Stimulated activated CD4-positive, alpha-beta T cell treated with anti-CD3 and anti-CD28 coated beads, Interleukin-12 subunit alpha, Interleukin-12 subunit beta, amount 100 ng/mL, for 24 hours (primary cell): ENCODE measurements at regions not wholly inside any gene's neighbourhood (a gene's known extent, or its start where the extent isn't known, plus 50 kb on each side); places are given as distances from the start of the nearest gene placed in this dataset.
A peak's percentile ranks its signal among the peaks of the same experiment; 100 is the strongest.
"Not testable (repeated sequence)": the region's sequence is repeated elsewhere in the genome, so short reads cannot be mapped to it uniquely, and the experiment has no call there.

Experiments
- DNase-seq, 2 experiments: peaks; one replicate each; pipeline ENCODE4 v3.0.0-alpha.2; 2020; ENCODE audit warnings: low read depth in 2 of 2

DNA sequence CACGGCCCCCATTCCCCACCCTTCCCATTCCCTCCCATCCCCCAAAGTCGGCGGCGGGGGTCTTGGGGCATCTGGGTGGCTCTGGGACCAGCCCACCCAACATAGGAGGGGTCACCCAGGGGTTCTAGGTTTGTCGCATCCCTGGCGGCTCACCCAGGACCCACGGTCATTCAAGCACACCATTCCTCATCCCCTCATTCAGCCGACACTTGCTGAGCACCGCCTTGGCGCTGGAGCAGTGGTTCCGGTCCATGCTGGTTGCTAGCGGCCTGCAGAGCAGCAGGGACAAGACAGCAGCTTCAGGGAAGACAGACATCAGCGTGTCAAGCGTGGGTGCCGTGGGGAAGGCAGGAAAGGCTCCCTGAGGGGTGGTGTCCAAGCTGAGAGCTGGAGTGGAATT lies 50.5 kb upstream of the OTOS start:
- DNase-seq = no peak

DNA sequence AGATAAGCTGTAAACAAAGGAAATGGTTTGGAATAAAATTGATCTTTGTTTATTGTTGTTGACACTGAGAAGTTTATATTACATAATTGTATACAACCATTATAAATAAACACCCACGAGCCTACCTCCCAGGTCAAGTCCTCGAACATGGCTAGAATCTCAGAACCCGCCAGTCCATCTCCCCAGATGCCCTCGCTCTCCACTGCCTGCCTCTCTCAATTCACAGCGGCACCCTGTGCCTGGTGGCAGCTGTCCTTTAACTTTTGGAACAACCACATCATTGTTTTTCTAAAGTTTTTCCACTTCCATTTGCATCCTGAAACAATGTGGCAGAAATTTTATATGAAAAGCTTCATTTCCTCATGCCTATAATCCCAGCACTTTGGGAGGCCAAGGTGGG lies 52.2 kb upstream of the OTOS start:
- DNase-seq = no peak

DNA sequence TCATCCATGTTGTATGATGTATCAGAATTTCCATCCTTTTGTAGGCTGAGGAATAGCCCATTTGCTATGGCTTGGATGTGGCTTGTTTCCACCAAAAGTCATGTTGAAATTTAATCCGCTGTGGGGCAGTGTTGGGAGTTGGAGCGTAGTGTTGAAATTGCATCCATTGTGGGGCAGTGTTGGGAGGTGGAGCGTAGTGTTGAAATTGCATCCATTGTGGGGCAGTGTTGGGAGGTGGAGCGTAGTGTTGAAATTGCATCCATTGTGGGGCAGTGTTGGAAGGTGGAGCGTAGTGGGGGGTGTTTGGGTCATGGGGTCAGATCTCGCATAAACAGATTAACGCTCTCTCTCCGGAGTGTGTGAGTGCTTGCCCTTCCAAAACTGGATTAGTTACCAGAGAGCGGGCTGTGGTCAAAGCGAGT lies 53.9 kb upstream of the OTOS start:
- DNase-seq = not testable (repeated sequence)

DNA sequence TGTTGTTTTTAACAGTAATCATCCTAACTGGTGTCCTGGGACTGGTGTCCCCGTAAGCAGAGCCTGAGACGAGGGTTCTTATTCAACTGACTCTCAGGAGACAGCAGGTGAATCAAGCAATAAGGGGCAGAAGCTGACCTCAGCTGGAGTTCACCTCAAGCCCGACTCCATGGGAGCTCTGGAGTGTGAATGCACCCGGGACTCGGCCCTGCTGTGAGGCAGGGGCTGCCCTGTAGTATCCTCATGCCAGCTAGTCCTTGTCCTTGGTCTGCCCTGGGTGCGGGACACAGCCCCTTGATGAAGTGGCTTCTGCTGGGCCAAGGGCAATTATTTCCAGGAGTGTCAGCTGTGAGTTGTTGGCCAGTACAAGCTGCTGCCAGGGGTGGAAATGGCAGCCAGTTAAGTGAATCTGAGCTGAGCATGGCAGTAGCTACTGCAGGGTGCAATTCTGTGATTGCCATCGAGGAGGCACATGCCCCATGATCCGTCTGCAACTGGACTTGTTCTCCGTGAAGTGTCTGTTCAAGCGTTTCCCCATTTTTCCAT lies 54.9 kb upstream of the OTOS start:
- no peak for DNase-seq

DNA sequence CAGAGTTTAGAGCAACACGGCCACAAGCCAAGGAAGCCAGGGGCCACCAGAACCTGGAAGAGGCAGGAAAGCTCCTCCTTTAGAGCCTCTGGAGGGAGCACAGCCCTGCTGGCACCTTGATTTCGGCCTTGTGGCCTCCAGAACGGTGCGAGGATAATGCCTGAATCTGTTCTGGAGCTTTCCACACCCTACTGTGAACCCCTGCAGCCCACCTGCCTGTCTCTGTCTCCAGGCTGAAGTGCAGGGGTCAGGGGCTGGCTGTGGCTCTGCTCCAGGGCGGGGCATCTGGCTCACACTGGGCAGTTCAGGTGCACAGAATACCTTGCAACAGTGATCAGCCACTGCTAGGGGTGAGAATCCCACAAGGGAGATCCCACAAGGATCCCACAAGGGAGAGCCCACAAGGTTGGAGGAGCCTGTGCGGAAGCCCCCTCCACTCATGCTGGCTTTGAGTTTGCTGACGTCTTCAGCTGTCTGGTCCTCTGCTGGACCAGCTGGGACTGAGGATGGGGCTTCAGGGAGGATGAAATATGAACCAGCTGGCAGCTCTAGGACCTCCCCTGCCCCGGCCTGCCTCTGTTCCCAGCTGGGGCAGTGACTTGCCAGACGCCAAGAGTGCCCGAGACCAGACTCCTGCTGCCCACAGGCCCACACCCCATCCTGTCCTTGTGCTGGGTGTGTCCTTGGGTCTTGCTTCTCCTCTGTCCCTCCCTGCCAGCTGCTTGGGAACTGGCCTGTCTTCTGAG lies 56.4 kb upstream of the OTOS start:
- no peak for DNase-seq

DNA sequence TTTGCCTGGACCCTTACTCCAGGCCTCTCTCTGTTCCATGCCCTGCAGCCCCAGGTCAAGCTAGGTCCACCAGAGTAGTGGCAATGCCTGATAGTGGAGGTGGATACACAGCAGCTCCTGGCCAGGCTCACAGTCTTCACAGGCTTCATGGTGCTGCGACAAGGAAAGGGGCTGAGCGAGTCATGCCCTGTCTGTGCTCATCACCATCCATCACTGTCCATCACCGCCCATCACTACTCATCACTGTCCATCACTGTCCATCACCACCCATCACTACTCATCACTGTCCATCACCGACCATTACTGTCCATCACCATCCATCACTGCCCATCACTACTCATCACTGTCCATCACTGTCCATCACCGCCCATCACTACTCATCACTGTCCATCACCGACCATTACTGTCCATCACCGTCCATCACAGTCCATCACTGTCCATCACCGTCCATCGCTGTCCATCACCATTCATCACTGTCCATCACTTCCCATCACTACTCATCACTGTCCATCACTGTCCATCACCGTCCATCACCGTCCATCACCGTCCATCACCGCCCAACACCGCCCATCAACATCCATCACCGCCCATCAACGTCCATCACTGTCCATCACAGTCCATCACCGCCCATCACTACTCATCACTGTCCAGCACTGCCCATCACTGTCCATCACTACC lies 57.1 kb upstream of the OTOS start:
- DNase-seq = no peak

DNA sequence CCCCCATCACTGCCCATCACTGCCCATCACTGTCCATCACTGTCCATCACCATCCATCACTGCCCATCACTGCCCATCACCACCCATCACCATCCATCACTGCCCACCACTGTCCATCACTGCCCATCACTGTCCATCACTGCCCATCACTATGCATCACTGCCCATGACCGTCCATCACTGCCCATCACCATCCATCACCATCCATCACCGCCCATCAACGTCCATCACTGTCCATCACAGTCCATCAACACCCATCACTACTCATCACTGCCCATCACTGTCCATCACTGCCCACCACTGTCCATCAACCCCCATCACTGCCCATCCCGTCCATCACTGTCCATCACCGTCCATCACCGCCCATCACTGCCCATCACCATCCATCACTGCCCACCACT lies 57.8 kb upstream of the OTOS start:
- DNase-seq = no peak

DNA sequence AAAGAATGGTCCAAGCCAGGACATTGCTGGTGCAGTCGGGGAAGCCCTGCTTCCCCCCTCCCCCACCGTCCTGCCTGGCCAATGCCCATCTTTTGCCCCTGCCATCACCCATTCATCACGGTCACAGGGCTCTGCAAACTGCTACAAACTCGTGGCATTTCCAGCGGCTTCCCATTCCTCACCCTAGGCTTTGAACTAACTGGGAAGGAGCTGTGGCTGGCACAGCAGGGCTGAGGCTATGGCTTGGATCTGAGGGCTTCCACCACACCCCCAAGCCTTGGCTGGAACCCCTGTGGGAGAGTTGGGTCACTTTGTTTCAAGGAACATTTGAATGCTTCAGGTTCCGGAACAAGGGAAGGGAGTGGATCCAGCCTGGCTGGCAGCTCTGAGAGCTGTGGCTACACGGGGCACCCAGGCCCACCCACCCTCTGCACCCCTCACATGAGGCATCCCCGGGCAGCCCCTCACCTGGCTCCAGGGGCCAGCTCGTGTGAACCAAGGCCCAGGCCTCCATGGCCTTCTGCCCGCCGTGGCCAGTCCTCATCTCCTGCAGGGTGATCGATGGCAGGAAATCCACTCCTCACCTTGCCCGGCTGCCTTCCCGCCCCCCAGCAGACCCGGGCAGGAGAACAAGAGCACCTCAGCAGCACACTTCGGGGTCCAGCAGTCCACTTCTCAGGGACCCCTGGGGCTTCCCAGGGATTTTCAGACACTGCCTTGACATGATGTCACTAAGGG lies 58.8 kb upstream of the OTOS start:
- no peak for DNase-seq

DNA sequence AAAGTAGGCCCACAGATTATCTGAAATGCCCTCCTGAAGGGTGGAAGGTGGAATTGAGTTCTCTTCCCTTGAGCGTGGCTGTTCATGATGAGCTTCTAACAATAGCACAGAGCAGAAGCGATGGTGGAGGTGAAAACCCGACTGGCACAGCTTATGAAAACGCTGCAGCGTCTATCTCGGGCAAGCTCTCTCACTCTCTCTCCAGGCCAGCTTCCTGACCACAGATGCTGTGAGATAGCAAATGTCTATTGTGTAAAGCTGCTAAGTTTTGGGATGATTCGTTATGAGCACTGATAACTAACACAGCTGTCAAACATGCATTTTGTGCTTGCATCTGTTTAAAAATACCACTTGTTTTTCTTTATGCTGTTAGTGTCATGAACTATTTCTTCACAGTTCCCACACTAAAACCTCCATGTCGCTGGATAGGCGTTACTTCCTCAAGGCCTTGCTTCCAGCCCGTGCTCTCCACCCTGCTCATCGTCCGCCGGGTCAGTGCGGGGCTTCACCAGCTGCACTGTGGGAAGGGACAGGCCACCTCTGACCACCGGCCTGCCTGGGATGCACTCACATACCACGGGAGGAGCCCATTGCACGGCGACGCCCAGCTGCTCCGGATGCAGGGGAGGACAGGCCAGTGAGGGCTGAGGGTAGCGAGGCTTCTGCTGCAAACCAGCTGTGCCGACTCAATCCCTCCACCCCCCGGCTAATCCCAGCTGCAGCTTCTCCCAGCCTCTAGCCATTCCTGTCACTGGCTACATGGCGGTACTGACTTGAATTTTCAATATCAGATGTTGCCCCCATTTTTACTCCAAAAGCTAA lies 60.0 kb upstream of the OTOS start:
- no peak for DNase-seq

DNA sequence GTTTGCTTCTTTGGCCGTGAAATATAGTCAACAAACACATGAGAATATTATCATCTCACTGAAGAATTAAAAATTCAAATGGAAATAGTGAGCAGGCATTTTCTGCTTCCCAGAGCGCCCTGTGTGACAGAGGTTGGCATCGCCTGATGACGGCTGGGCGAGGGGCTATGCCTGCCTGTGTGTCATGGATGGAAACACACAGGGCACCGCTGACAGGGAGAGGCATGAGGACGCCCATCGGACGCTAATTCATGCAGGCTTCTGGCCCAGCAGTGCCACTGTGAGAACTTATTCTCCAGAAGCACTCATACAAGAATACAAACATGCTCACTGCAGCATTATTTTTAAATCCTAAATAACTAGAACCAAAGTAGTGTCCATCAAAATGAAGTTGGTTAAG lies 61.4 kb upstream of the OTOS start:
- DNase-seq = no peak

DNA sequence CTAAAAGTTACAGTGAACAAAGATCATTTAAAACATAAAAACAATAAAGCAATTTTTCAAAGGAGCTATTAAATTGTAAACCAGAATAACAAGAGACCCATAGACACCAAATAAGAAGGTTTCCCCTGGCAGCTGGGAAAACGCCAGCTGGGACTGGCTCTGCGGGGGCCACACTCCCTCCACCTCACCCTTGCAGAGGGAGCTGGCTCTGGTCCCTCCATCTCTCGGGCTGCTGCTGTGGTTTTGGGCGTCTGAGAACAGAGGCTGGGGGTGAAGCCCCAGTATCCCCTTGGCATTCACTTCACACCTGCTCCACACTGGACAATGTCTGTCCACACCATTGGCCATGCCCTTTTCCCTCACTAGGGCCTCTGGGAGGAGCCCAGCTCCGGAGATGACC lies 62.1 kb upstream of the OTOS start:
- DNase-seq = no peak

DNA sequence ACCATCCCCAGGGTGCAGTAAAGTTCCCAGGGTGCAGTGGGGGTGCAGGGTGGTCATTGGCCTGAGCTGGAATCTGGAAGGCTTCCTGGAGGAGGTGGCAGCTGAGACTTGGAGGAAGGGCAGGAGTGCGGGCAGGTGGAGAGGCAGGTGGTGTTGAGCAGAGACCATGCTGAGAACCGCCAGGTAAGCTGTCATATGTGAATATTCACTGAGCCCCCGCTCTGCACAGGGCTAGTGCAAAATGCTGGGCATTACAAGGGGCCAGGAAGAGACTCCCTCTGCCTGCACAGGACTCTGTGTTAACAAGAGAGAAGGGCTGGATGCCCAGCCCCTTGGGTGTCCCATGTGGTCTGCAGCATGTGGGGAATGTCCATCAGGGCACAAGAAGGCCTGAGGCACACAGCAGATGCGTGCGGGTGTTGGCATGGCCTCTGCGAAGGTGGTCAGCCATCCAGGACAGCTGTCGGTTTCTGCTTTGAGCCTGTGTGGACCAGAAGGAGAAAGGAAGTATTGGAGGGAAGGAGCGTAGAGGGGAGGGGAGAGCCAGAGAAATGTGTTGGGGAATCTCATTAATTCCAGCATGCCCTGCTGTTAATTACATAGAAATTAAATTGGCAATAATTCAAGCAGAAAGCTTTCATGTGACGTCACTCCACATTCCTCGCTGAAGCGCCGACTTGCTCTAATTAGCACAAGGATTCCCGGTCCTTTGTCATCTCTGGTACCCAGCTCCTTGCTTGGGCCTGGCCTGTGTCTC lies 62.8 kb upstream of the OTOS start:
- DNase-seq = no peak

DNA sequence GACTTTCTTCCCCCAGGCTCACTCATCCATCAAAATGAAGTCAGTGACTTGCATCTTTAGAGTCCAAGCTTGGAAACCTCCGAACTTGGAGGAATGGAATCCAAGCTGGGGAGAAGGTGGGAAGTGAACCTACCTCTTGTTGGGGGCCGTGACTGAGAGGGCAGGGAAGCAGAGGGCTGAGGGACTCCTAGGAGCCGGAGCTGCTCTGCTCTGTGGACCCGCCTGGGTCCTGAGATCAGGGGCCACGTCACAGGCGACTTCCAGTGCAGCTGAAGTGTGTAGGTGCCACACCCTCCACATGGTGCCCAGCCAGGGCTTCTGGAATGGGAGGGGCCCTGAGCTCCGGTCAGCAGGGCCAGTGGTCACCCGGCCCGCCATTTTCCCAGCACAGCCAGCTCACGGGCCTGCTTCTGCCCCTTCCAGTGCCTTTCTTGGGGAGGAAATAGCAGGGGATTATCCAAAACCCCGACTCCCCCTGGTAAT lies 63.4 kb upstream of the OTOS start:
- no peak for DNase-seq

DNA sequence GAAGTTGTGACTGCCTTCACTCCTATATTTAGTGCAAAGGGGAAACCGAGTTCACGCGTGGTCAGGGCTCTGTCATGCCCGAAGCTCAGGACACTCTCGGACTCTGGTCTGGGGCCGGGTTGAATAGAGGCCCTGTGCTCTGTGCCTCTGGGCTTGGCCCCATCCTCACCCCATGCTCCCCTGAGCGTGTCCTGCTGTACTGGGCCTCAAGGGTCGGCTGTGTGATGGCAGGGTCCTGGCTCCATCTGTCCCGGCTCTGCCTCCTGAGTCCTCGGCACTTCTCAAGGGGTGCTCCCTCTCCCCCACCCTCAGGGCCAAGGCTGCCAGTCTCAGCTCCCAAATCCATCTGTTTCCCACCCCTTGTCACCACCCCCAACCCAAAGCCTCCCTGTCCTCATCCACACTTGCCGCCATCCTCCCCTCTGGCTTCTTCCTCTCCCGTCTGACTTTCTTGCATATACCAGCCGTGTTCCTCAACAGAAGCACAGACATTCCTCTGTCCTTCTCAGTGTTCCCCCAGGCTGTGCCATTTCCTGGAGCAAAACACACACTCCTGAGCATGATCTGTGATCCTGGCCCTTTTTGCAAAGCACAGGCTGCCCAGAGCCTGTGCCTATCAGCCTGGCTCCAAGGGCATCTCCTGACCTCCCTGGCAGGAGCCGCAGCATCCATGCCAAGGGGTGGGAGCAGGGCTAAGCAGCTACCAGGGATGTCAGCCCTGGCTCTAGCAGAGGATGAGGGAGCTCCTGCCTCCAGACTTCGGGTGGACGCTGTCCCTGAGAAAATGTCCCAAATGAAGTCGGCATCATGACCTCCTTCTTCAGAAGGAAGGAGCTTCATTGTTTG lies 64.2 kb upstream of the OTOS start:
- DNase-seq = no peak

DNA sequence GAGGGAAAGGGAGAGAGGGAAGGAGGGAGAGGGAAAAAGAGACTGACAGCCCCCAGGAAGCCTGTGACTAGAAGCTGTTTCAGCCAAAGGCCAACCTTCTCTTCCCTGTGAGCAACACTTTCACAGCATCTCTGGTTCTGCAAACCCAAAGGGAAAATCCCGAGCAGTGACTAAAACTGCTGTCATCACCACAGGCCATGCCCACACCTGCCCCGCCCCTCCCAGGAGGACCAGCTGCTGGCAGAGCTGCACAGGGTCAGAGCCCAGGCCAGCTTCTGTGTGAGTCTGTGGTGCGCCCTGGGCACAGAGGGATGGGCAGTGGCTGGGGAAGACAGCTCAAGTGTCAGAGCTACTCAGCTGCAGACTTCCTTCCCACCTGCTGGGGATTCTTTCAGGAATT lies 64.9 kb upstream of the OTOS start:
- peak; percentile 43 to 72 for DNase-seq

DNA sequence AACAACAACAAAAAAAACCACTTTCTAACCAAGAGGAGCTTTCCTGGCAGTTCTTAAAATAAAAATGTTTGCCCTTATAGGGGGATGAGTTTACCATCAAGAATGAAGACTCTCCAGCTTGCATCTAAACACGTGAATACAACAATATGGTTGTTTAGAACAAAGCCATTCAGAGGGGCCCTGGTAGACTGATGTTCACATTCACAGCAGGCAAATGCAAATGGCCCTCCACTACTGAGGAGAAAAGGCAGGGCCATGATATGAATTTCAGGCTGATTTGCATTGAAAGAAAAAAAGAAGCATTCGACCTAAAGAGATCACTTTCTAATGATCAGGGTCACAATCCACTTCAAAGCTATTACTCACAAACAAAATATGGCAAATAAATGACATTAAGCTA lies 65.3 kb upstream of the OTOS start:
- DNase-seq = no peak

DNA sequence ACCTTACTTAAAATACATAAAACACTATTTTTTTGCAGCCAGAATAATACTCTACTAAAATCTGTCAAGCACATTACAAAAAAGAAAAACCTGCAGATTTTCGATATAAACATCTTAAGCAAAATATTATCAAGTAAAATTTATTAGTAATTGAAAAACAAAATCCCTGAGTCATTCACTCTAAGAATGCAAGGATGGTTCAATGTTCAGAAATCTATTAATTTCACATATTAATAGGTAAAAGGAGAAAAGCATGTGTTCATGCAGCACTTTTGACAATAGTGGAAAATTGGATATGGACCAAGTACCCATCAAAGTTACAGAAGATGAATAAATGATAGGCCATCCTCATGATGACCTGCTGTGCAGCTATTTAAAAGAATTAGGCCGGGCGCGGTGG lies 66.2 kb upstream of the OTOS start:
- DNase-seq = no peak

DNA sequence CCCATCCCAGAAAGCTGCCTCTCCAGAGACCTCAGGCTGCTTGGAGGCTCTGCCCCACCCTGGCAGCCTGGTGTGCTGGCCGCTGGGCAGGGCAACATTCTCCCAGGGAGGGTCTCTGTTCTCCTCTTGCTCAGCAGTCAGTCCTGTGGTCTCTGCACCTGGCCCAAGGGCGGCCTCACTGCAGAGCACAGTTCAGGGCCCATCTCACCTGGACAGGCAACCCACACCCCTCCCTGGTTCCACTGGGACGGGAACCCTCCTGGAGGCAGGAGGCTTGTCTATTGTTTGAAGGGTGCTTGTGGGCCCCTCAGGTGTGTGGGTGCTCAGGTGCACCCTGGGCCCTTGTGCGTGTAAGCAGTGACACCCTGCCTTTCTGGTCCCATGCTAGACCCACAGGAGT lies 67.2 kb upstream of the OTOS start:
- no peak for DNase-seq

DNA sequence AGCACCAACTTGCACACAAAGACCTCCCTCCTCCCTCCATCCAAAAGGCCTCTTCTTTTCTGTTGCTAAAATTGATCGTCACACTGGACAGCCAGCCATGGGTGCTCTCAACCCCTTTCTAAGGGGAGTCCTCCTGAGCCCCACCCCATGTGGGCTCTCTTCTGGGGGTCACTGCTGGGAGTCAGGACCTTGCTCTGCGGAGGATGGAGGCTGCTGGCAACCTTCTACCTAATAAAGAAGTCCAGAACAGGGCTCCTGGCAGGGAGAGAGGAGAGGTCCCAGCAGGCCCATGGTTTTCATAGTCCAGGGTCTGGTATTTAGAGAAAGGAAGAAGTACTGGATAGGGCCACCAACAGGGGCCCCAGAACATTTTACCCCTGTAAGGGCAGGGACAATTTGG lies 67.6 kb upstream of the OTOS start:
- no peak for DNase-seq

DNA sequence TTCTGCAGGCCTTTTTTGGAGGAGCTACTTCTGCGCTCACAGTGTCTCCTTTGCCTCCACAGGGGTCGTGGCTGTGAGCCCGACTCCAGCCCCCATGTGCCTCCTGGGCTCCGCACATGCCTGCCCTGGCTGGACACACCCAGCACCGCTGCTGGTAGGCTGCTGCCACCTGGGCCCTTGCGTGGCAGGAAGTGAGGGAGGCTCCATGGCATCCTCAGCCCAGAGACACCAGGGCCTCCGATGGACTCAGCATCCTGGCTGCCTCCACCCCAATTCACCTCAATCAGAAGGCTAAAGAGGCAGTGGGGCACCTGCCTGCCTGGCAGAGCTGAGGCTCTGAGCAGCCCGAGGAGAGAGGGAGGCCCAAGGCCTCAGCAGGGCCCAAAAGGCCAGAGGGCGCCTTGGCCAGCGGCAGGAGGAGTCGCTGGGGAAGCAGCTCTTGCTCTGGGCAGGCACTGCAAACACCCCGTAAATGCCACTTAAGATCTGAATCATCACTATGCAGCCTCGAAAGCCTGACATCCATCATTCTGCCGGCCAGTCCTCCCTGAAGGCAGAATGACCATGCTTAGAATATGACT lies 68.3 kb upstream of the OTOS start:
- DNase-seq = no peak
